NB4 (cell line): ENCODE measurements at regions not wholly inside any gene's neighbourhood (a gene's known extent, or its start where the extent isn't known, plus 50 kb on each side); places are given as distances from the start of the nearest gene placed in this dataset.

Source experiments
- POLR2A ChIP-seq: IDR thresholded peaks from 2 replicates; pipeline ENCODE4 v1.6.1; 2011; ENCODE audit warnings: mild to moderate bottlenecking; ENCODE audit not compliant: insufficient read length; ENCODE audit errors: extremely low read depth
- TF ChIP-seq, protein P1 (sequence below): IDR thresholded peaks from one replicate; pipeline ENCODE4 v1.5.1; 2012; ENCODE audit warnings: low read depth, low read length

DNA sequence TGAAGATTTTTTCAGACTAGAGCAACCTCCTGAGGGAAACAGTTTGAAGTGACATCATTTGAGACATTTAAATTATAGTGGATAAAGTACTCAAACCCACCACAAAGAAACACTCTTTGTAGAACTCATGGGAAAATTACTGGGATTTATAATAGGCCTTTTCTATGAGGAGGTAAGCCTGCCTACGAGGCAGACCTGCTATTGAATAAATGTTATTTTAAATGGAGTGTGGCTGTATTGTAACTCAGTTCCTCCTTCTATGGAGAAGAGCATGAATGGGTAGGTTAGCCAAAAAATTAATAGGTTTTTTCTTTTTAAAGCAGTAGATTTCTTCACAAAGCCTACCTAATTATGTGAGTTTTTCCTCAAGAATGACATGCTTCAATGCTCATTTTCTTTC is 63.7 kb upstream of the PLEKHA5 start:
- TF ChIP-seq, protein P1, sequence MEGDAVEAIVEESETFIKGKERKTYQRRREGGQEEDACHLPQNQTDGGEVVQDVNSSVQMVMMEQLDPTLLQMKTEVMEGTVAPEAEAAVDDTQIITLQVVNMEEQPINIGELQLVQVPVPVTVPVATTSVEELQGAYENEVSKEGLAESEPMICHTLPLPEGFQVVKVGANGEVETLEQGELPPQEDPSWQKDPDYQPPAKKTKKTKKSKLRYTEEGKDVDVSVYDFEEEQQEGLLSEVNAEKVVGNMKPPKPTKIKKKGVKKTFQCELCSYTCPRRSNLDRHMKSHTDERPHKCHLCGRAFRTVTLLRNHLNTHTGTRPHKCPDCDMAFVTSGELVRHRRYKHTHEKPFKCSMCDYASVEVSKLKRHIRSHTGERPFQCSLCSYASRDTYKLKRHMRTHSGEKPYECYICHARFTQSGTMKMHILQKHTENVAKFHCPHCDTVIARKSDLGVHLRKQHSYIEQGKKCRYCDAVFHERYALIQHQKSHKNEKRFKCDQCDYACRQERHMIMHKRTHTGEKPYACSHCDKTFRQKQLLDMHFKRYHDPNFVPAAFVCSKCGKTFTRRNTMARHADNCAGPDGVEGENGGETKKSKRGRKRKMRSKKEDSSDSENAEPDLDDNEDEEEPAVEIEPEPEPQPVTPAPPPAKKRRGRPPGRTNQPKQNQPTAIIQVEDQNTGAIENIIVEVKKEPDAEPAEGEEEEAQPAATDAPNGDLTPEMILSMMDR: no peak
- no peak for TF ChIP-seq POLR2A
